ENCODE measurements at regions not wholly inside any gene's neighbourhood (a gene's known extent, or its start where the extent isn't known, plus 50 kb on each side); places are given as distances from the start of the nearest gene placed in this dataset.

GRCh38 chr15:77753939-77754338 is 121.2 kb upstream of the LINGO1 start:
- FAIRE-seq, result no peak
- DNase-seq (ENCODE audit: insufficient read length, low spot score), result no peak
- TF ChIP-seq, protein P1, sequence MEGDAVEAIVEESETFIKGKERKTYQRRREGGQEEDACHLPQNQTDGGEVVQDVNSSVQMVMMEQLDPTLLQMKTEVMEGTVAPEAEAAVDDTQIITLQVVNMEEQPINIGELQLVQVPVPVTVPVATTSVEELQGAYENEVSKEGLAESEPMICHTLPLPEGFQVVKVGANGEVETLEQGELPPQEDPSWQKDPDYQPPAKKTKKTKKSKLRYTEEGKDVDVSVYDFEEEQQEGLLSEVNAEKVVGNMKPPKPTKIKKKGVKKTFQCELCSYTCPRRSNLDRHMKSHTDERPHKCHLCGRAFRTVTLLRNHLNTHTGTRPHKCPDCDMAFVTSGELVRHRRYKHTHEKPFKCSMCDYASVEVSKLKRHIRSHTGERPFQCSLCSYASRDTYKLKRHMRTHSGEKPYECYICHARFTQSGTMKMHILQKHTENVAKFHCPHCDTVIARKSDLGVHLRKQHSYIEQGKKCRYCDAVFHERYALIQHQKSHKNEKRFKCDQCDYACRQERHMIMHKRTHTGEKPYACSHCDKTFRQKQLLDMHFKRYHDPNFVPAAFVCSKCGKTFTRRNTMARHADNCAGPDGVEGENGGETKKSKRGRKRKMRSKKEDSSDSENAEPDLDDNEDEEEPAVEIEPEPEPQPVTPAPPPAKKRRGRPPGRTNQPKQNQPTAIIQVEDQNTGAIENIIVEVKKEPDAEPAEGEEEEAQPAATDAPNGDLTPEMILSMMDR (IDR thresholded peaks at IDR 0.05; ENCODE audit: insufficient read depth, missing control alignments), result no peak

GRCh38 chr15:77753281-77753873 is 120.7 kb upstream of the LINGO1 start:
- no peak for DNase-seq (ENCODE audit: insufficient read length, low spot score)
- TF ChIP-seq, protein P1 (IDR thresholded peaks at IDR 0.05; ENCODE audit: insufficient read depth, missing control alignments), result no peak
- FAIRE-seq, result no peak

DNA sequence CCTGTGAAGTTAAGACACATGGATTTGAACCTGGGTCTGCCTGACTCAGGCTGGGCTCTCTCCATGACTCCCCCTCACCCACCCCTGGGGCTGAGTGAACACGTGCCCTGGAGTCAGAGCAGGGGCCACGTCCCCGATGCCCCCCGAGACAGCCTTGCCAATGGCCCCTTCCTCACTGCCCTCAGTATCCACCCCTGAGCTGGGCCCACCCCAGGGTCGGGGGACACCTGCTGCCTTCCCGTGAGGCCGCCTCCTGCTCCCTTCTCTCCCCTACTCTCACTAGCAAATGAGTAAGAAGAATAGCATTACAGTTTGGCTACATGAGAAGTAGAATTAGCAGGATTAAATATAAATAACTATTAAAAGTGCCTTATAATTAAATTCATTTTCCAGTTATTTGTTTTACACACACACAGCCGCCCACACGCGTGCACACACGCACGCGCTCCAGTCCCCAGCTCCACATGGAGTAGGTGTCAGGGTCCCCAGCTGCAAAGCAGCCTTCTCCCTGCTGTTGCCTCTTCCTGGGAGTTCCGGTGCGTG is 117.4 kb upstream of the LINGO1 start:
- TF ChIP-seq, protein P1 (IDR thresholded peaks at IDR 0.05; ENCODE audit: insufficient read depth, missing control alignments), result no peak
- FAIRE-seq, result no peak
- no peak for DNase-seq (ENCODE audit: insufficient read length, low spot score)

DNA sequence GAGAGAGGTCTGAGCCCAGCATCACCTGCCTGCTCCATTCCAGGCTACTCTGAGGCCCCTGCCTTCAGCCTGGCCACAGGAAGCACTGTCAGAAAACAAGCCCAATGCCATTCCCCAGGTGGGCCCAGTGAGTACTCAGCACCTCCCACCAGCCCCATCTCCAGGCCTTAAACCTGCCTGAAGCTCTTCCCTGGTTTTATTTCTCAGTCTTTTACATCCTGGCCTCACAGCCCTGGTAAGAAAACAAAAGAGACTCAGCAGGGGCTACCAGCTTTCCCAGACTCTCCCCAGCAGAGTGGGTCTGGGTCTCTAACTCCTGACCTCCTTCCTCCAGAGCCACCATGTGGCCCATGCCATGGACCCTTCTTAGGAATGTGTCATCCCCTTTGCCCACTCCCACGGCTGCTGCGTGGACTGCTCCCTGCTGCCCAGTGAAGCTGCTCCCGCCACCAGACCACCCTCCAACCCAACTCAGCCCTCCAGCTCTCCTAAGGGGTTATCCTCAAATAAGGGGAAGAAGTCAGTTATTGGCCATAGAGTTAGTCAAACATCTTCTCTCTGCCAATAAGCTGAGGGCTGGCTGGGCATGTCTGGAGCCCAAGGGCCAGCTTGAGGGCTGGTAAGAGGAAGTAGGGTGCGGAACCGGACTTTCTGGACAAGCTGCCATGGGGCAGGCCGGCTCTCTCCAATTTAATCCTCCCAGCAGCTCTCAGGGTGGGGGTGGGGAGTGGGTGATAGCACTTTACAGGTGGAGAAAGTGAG is 116.7 kb upstream of the LINGO1 start:
- DNase-seq (ENCODE audit: insufficient read length, low spot score) (no peak), FAIRE-seq (no peak)
- TF ChIP-seq, protein P1 (IDR thresholded peaks at IDR 0.05; ENCODE audit: insufficient read depth, missing control alignments), result no peak

GRCh38 chr15:77748078-77749064 is 115.7 kb upstream of the LINGO1 start:
- FAIRE-seq (no peak), DNase-seq (ENCODE audit: insufficient read length, low spot score) (no peak)
- TF ChIP-seq, protein P1 (IDR thresholded peaks at IDR 0.05; ENCODE audit: insufficient read depth, missing control alignments), result no peak

- DNase-seq (ENCODE audit: insufficient read length, low spot score) (no peak), FAIRE-seq (no peak)
- TF ChIP-seq, protein P1 (IDR thresholded peaks at IDR 0.05; ENCODE audit: insufficient read depth, missing control alignments), result no peak
These were observed 114.7 kb upstream of the LINGO1 start for GRCh38 chr15:77747175-77748077.

All from D721Med (cell line).